ENCODE measurements at regions not wholly inside any gene's neighbourhood (a gene's known extent, or its start where the extent isn't known, plus 50 kb on each side); places are given as distances from the start of the nearest gene placed in this dataset.
"Not testable (repeated sequence)": the region's sequence is repeated elsewhere in the genome, so short reads cannot be mapped to it uniquely, and the experiment has no call there.

- in situ Hi-C loops (cut with HindIII; ENCODE audit: low sequenced_read_pairs) = no loop called here
Measured at GRCh38 chr1:55538428-55538827, 323.3 kb upstream of the USP24 start.

- in situ Hi-C loops (cut with HindIII; ENCODE audit: low sequenced_read_pairs) = no loop called here
Measured at GRCh38 chr1:55536545-55536865, 321.3 kb upstream of the USP24 start.

- in situ Hi-C loops (cut with HindIII; ENCODE audit: low sequenced_read_pairs) = no loop called here
Measured at GRCh38 chr1:55535724-55536544, 320.8 kb upstream of the USP24 start.

- in situ Hi-C loops (cut with HindIII; ENCODE audit: low sequenced_read_pairs) = no loop called here
Measured at GRCh38 chr1:55534565-55535121, 319.5 kb upstream of the USP24 start.

GRCh38 chr1:55531644-55532043 lies 316.5 kb upstream of the USP24 start:
- in situ Hi-C loops (cut with HindIII; ENCODE audit: low sequenced_read_pairs) = no loop called here

- in situ Hi-C loops (cut with HindIII; ENCODE audit: low sequenced_read_pairs) = no loop called here
Measured at GRCh38 chr1:55530749-55531478, 315.8 kb upstream of the USP24 start.

- in situ Hi-C loops (cut with HindIII; ENCODE audit: low sequenced_read_pairs) = no loop called here
Measured at GRCh38 chr1:55529017-55529416, 313.9 kb upstream of the USP24 start.

- in situ Hi-C loops (cut with HindIII; ENCODE audit: low sequenced_read_pairs) = no loop called here
Measured at GRCh38 chr1:55527831-55528230, 312.7 kb upstream of the USP24 start.

GRCh38 chr1:55526716-55527115 lies 311.6 kb upstream of the USP24 start:
- in situ Hi-C loops (cut with HindIII; ENCODE audit: low sequenced_read_pairs) = no loop called here

GRCh38 chr1:55524006-55524405 lies 308.8 kb upstream of the USP24 start:
- in situ Hi-C loops (cut with HindIII; ENCODE audit: low sequenced_read_pairs) = no loop called here

- in situ Hi-C loops (cut with HindIII; ENCODE audit: low sequenced_read_pairs) = no loop called here
Measured at GRCh38 chr1:55522982-55523381, 307.8 kb upstream of the USP24 start.

- in situ Hi-C loops (cut with HindIII; ENCODE audit: low sequenced_read_pairs) = no loop called here
Measured at GRCh38 chr1:55522353-55522903, 307.3 kb upstream of the USP24 start.

GRCh38 chr1:55520861-55521260 lies 305.7 kb upstream of the USP24 start:
- in situ Hi-C loops (cut with HindIII; ENCODE audit: low sequenced_read_pairs) = no loop called here

GRCh38 chr1:55519937-55520683 lies 304.9 kb upstream of the USP24 start:
- in situ Hi-C loops (cut with HindIII; ENCODE audit: low sequenced_read_pairs) = no loop called here

- in situ Hi-C loops (cut with HindIII; ENCODE audit: low sequenced_read_pairs) = no loop called here
Measured at GRCh38 chr1:55519276-55519675, 304.1 kb upstream of the USP24 start.

- in situ Hi-C loops (cut with HindIII; ENCODE audit: low sequenced_read_pairs) = no loop called here
Measured at GRCh38 chr1:55517036-55517435, 301.9 kb upstream of the USP24 start.

- in situ Hi-C loops (cut with HindIII; ENCODE audit: low sequenced_read_pairs) = not testable (repeated sequence)
Measured at GRCh38 chr1:55514571-55514970, 299.4 kb upstream of the USP24 start.

GRCh38 chr1:55512466-55512865 lies 297.3 kb upstream of the USP24 start:
- in situ Hi-C loops (cut with HindIII; ENCODE audit: low sequenced_read_pairs) = no loop called here

GRCh38 chr1:55507578-55507931 lies 292.4 kb upstream of the USP24 start:
- in situ Hi-C loops (cut with HindIII; ENCODE audit: low sequenced_read_pairs) = no loop called here

- in situ Hi-C loops (cut with HindIII; ENCODE audit: low sequenced_read_pairs) = no loop called here
Measured at GRCh38 chr1:55506740-55507577, 291.8 kb upstream of the USP24 start.

Measured in DLD1 (cell line).